GM23338 (cell line): ENCODE measurements at regions not wholly inside any gene's neighbourhood (a gene's known extent, or its start where the extent isn't known, plus 50 kb on each side); places are given as distances from the start of the nearest gene placed in this dataset.

Experiments
- ATAC-seq: fragments of 200-7000 bp; cut with Tn5 transposase; 3 replicates; pipeline ENCODE4 v1.9.1; 2020
- DNase-seq: peaks from one replicate; pipeline ENCODE4 v3.0.0-alpha.2; 2015; ENCODE audit warnings: low spot score
- H2AFZ ChIP-seq: fragments of 200-600 bp; sonication (generic); 2 replicates; pipeline ENCODE4 v1.8.0; 2016; ENCODE audit warnings: antibody characterized with exemption, mild to moderate bottlenecking, moderate library complexity
- H3F3A ChIP-seq: fragments of 200-600 bp; sonication (generic); replicated peaks from 2 replicates; pipeline ENCODE4 v1.8.0; 2017; ENCODE audit warnings: antibody characterized with exemption, mixed run types, low read depth
- H3K27ac ChIP-seq: fragments of 200-600 bp; sonication (generic); 2 replicates; pipeline ENCODE4 v1.6.1; 2016; ENCODE audit warnings: low read depth
- H3K27me3 ChIP-seq: fragments of 200-600 bp; sonication (generic); 2 replicates; pipeline ENCODE4 v1.8.0; 2016; ENCODE audit warnings: mild to moderate bottlenecking, mixed run types, moderate library complexity; ENCODE audit not compliant: insufficient read depth
- H3K36me3 ChIP-seq: fragments of 200-600 bp; sonication (generic); 2 replicates; pipeline ENCODE4 v1.8.0; 2016; ENCODE audit warnings: mild to moderate bottlenecking; ENCODE audit not compliant: insufficient read depth
- H3K4me1 ChIP-seq: fragments of 200-600 bp; sonication (generic); 2 replicates; pipeline ENCODE4 v1.8.0; 2016; ENCODE audit warnings: mild to moderate bottlenecking, moderate library complexity; ENCODE audit not compliant: insufficient read depth
- H3K4me2 ChIP-seq: fragments of 200-600 bp; sonication (generic); 2 replicates; pipeline ENCODE4 v1.7.1; 2017; ENCODE audit warnings: mixed run types
- H3K4me3 ChIP-seq: fragments of 200-600 bp; sonication (generic); 2 replicates; pipeline ENCODE4 v1.6.1; 2016; ENCODE audit warnings: mixed run types
- H3K79me2 ChIP-seq: fragments of 200-600 bp; sonication (generic); replicated peaks from 2 replicates; pipeline ENCODE4 v1.8.0; 2017; ENCODE audit warnings: mild to moderate bottlenecking; ENCODE audit not compliant: insufficient read depth
- H3K9me2 ChIP-seq: fragments of 200-600 bp; sonication (generic); 2 replicates; pipeline ENCODE4 v1.8.0; 2017; ENCODE audit not compliant: insufficient read depth
- H4K20me1 ChIP-seq: fragments of 200-600 bp; sonication (generic); replicated peaks from 2 replicates; pipeline ENCODE4 v1.8.0; 2017; ENCODE audit warnings: mild to moderate bottlenecking; ENCODE audit not compliant: insufficient read depth
- H3K27ac Mint-ChIP-seq: 2 replicates; pipeline ENCODE4 v1.8.0; 2020; ENCODE audit warnings: inconsistent platforms, mild to moderate bottlenecking, moderate library complexity, mixed read lengths
- H3K27me3 Mint-ChIP-seq: 3 replicates; pipeline ENCODE4 v1.8.0; 2022; ENCODE audit warnings: low read depth, mild to moderate bottlenecking, moderate library complexity, mixed read lengths, inconsistent platforms; ENCODE audit not compliant: insufficient read depth, poor library complexity
- H3K36me3 Mint-ChIP-seq: 3 replicates; pipeline ENCODE4 v1.8.0; 2021; ENCODE audit warnings: low read depth, mild to moderate bottlenecking, inconsistent platforms, moderate library complexity, mixed read lengths
- H3K4me1 Mint-ChIP-seq: 3 replicates; pipeline ENCODE4 v1.8.0; 2020; ENCODE audit warnings: mild to moderate bottlenecking, inconsistent platforms, mixed read lengths
- H3K4me3 Mint-ChIP-seq: 3 replicates; pipeline ENCODE4 v1.8.0; 2021; ENCODE audit warnings: moderate library complexity, mild to moderate bottlenecking, inconsistent platforms, mixed read lengths
- H3K9me3 Mint-ChIP-seq: 3 replicates; pipeline ENCODE4 v1.8.0; 2020; ENCODE audit warnings: moderate library complexity, mild to moderate bottlenecking, inconsistent platforms, mixed read lengths
- CREB1 ChIP-seq: fragments of 250-450 bp; sonication (Bioruptor Pico); IDR thresholded peaks from 2 replicates; pipeline ENCODE4 v1.5.0; 2020; ENCODE audit warnings: low read depth, mild to moderate bottlenecking, moderate library complexity
- CTCF ChIP-seq, 2 experiments: fragments of 200-600 bp in 1 of 2; sonication (generic) in 1 of 2; conservative IDR thresholded peaks; 2 replicates each; pipeline versions ENCODE4 v1.5.1 to v1.6.1; 2016 to 2017; ENCODE audit warnings: antibody characterized with exemption in 2 of 2, low read depth in 2 of 2, mild to moderate bottlenecking in 2 of 2, moderate library complexity in 1 of 2
- EZH2phosphoT487 ChIP-seq: fragments of 200-600 bp; sonication (generic); IDR thresholded peaks from one replicate; pipeline ENCODE4 v1.8.1; 2018; ENCODE audit warnings: antibody characterized with exemption; ENCODE audit not compliant: unreplicated experiment
- NANOG ChIP-seq: IDR thresholded peaks from 2 replicates; pipeline ENCODE4 v1.6.1; 2016; ENCODE audit warnings: antibody characterized with exemption, borderline replicate concordance
- POLR2AphosphoS5 ChIP-seq: IDR thresholded peaks from 2 replicates; pipeline ENCODE4 v1.6.1; 2016; ENCODE audit warnings: antibody characterized with exemption, low read depth
- ZNF114 ChIP-seq: fragments of 250-450 bp; sonication (Bioruptor Pico); IDR thresholded peaks from 2 replicates; pipeline ENCODE4 v1.5.0; 2020; ENCODE audit warnings: mild to moderate bottlenecking, moderate library complexity
- TF ChIP-seq, protein P1 (sequence below): IDR thresholded peaks from one replicate; pipeline ENCODE4 v1.6.1; 2018; ENCODE audit warnings: antibody characterized with exemption; ENCODE audit not compliant: unreplicated experiment
- TF ChIP-seq, protein P2 (sequence below): IDR thresholded peaks from 2 replicates; pipeline ENCODE4 v1.6.1; 2016; ENCODE audit warnings: antibody characterized with exemption
- TF ChIP-seq, protein P3 (sequence below): fragments of 250-450 bp; sonication (Bioruptor Pico); IDR thresholded peaks from 2 replicates; pipeline ENCODE4 v1.5.0; 2020; ENCODE audit warnings: mild to moderate bottlenecking, moderate library complexity

- TF ChIP-seq, protein P1, sequence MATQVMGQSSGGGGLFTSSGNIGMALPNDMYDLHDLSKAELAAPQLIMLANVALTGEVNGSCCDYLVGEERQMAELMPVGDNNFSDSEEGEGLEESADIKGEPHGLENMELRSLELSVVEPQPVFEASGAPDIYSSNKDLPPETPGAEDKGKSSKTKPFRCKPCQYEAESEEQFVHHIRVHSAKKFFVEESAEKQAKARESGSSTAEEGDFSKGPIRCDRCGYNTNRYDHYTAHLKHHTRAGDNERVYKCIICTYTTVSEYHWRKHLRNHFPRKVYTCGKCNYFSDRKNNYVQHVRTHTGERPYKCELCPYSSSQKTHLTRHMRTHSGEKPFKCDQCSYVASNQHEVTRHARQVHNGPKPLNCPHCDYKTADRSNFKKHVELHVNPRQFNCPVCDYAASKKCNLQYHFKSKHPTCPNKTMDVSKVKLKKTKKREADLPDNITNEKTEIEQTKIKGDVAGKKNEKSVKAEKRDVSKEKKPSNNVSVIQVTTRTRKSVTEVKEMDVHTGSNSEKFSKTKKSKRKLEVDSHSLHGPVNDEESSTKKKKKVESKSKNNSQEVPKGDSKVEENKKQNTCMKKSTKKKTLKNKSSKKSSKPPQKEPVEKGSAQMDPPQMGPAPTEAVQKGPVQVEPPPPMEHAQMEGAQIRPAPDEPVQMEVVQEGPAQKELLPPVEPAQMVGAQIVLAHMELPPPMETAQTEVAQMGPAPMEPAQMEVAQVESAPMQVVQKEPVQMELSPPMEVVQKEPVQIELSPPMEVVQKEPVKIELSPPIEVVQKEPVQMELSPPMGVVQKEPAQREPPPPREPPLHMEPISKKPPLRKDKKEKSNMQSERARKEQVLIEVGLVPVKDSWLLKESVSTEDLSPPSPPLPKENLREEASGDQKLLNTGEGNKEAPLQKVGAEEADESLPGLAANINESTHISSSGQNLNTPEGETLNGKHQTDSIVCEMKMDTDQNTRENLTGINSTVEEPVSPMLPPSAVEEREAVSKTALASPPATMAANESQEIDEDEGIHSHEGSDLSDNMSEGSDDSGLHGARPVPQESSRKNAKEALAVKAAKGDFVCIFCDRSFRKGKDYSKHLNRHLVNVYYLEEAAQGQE = no peak
These were observed 85.2 kb upstream of the PLPP4 start (continued) for GRCh38 chr10:120371856-120372255.

GRCh38 chr10:120372917-120373316 is 84.1 kb upstream of the PLPP4 start:
- H3K27ac ChIP-seq = no peak overlapping the region
- H3K4me2 ChIP-seq = no peak overlapping the region
- DNase-seq (no peak), ATAC-seq (no peak)
- Mint-ChIP-seq H3K36me3 (no peaks in the 10 kb centered on the region), H3K27me3 (no peaks in the 10 kb centered on the region), H3K9me3 (no peaks in the 10 kb centered on the region; the same call in 2 of the 3 replicates), H3K4me3 (no peak overlapping the region), H3K4me1 (no peaks in the 10 kb centered on the region), H3K27ac (no peak overlapping the region)
- no peak overlapping the region for H3K4me3 ChIP-seq
- no peaks in the 10 kb centered on the region for H3K27me3 ChIP-seq
- 0 out of 2 replicates have a peak, but pooled peaks cover 8% of the 10 kb centered on the region for H3K9me2 ChIP-seq
- no peaks in the 10 kb centered on the region for H3K36me3 ChIP-seq
- no peaks in the 10 kb centered on the region for H3K4me1 ChIP-seq
- H2AFZ ChIP-seq = no peak overlapping the region
- H3K79me2 ChIP-seq = no peaks in the 10 kb centered on the region
- H3F3A ChIP-seq = no peaks in the 10 kb centered on the region
- H4K20me1 ChIP-seq = no peaks in the 10 kb centered on the region
- TF ChIP-seq ZNF114 (CRISPR knock-in tag) (no peak), CREB1 (no peak), CTCF (conservative IDR thresholded peaks at IDR 0.05; ENCODE audit: low read depth in 2 of 2) (no peak), NANOG (no peak), EZH2phosphoT487 (no peak), POLR2AphosphoS5 (no peak)
- TF ChIP-seq, protein P2, sequence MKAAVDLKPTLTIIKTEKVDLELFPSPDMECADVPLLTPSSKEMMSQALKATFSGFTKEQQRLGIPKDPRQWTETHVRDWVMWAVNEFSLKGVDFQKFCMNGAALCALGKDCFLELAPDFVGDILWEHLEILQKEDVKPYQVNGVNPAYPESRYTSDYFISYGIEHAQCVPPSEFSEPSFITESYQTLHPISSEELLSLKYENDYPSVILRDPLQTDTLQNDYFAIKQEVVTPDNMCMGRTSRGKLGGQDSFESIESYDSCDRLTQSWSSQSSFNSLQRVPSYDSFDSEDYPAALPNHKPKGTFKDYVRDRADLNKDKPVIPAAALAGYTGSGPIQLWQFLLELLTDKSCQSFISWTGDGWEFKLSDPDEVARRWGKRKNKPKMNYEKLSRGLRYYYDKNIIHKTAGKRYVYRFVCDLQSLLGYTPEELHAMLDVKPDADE = no peak
- TF ChIP-seq, protein P1 = no peak
- TF ChIP-seq, protein P3, sequence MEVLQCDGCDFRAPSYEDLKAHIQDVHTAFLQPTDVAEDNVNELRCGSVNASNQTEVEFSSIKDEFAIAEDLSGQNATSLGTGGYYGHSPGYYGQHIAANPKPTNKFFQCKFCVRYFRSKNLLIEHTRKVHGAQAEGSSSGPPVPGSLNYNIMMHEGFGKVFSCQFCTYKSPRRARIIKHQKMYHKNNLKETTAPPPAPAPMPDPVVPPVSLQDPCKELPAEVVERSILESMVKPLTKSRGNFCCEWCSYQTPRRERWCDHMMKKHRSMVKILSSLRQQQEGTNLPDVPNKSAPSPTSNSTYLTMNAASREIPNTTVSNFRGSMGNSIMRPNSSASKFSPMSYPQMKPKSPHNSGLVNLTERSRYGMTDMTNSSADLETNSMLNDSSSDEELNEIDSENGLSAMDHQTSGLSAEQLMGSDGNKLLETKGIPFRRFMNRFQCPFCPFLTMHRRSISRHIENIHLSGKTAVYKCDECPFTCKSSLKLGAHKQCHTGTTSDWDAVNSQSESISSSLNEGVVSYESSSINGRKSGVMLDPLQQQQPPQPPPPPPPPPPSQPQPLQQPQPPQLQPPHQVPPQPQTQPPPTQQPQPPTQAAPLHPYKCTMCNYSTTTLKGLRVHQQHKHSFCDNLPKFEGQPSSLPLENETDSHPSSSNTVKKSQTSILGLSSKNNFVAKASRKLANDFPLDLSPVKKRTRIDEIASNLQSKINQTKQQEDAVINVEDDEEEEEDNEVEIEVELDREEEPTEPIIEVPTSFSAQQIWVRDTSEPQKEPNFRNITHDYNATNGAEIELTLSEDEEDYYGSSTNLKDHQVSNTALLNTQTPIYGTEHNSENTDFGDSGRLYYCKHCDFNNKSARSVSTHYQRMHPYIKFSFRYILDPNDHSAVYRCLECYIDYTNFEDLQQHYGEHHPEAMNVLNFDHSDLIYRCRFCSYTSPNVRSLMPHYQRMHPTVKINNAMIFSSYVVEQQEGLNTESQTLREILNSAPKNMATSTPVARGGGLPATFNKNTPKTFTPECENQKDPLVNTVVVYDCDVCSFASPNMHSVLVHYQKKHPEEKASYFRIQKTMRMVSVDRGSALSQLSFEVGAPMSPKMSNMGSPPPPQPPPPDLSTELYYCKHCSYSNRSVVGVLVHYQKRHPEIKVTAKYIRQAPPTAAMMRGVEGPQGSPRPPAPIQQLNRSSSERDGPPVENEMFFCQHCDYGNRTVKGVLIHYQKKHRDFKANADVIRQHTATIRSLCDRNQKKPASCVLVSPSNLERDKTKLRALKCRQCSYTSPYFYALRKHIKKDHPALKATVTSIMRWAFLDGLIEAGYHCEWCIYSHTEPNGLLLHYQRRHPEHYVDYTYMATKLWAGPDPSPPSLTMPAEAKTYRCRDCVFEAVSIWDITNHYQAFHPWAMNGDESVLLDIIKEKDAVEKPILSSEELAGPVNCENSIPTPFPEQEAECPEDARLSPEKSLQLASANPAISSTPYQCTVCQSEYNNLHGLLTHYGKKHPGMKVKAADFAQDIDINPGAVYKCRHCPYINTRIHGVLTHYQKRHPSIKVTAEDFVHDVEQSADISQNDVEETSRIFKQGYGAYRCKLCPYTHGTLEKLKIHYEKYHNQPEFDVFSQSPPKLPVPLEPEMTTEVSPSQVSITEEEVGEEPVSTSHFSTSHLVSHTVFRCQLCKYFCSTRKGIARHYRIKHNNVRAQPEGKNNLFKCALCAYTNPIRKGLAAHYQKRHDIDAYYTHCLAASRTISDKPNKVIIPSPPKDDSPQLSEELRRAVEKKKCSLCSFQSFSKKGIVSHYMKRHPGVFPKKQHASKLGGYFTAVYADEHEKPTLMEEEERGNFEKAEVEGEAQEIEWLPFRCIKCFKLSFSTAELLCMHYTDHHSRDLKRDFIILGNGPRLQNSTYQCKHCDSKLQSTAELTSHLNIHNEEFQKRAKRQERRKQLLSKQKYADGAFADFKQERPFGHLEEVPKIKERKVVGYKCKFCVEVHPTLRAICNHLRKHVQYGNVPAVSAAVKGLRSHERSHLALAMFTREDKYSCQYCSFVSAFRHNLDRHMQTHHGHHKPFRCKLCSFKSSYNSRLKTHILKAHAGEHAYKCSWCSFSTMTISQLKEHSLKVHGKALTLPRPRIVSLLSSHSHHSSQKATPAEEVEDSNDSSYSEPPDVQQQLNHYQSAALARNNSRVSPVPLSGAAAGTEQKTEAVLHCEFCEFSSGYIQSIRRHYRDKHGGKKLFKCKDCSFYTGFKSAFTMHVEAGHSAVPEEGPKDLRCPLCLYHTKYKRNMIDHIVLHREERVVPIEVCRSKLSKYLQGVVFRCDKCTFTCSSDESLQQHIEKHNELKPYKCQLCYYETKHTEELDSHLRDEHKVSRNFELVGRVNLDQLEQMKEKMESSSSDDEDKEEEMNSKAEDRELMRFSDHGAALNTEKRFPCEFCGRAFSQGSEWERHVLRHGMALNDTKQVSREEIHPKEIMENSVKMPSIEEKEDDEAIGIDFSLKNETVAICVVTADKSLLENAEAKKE (CRISPR knock-in tag) = no peak
